Left lung (tissue), 4 donors: ENCODE measurements at regions not wholly inside any gene's neighbourhood (a gene's known extent, or its start where the extent isn't known, plus 50 kb on each side); places are given as distances from the start of the nearest gene placed in this dataset.

Experiments
- ATAC-seq: fragments of 200-7000 bp; cut with Tn5 transposase; one replicate; pipeline ENCODE4 v1.9.1; 2020; ENCODE audit warnings: moderate library complexity
- DNase-seq, 4 donors: peaks; one replicate each; pipeline ENCODE4 v3.0.0-alpha.2; 2013 to 2020
- H3K27ac ChIP-seq, 2 donors: fragments of 200-600 bp; sonication (generic) in 1 of 2; one replicate each; pipeline versions ENCODE4 v1.5.0 to v1.8.0; 2020 to 2021
- H3K27me3 ChIP-seq, 2 donors: fragments of 200-600 bp; sonication (generic) in 1 of 2; one replicate each; pipeline versions ENCODE4 v1.5.0 to v1.8.0; 2020 to 2021
- H3K36me3 ChIP-seq, 2 donors: fragments of 200-600 bp; sonication (generic) in 1 of 2; one replicate each; pipeline versions ENCODE4 v1.5.0 to v1.8.0; 2020 to 2021
- H3K4me1 ChIP-seq, 2 donors: fragments of 200-600 bp; one replicate each; pipeline ENCODE4 v1.8.0; 2021
- H3K4me3 ChIP-seq, 2 donors: fragments of 200-600 bp; sonication (generic) in 1 of 2; one replicate each; pipeline versions ENCODE4 v1.5.0 to v1.8.0; 2020 to 2021; ENCODE audit warnings: mild to moderate bottlenecking in 1 of 2
- H3K9me3 ChIP-seq, 2 donors: fragments of 200-600 bp; sonication (generic) in 1 of 2; one replicate each; pipeline versions ENCODE4 v1.5.0 to v1.8.0; 2020 to 2021
- CTCF ChIP-seq, 2 donors: fragments of 200-600 bp; sonication (generic) in 1 of 2; IDR thresholded peaks; one replicate each; pipeline versions ENCODE4 v1.5.0 to v1.8.0; 2021; ENCODE audit warnings: antibody characterized with exemption in 2 of 2
- intact Hi-C, 2 donors: fragments of 100-400 bp; cut with DNase I; formaldehyde crosslinking; loops; one replicate each; pipeline versions ENCODE4 v1.11.2 to v1.14.2; 2022
- donor health status: DM: no; HTN: yes; CAD: no.
- donor health status: DM: no; HTN: no; CAD: no.

DNA sequence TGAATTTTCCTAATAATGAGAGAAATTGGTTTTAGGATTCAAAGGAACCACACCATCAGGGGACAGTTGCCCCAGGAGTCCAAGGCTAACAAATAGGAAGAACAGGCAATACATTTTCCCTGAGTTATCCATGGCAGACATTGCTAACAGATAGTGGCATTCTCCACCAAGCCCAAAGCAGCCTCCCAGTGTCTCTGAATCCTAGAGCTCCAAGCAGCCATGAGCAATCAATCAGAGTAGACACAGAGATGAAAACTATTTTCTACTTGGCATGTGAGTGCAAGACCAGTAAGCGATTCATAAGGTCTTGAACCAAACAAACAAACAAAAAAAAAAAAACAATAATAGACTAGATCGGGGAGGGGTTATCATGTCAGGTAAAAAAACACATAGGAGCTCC, 515.7 kb downstream of the MED13L start:
- Histone ChIP-seq H3K36me3 (no peaks in the 10 kb centered on the region), H3K27me3 (peaks cover 12% of the 10 kb centered on the region in 2 donors), H3K9me3 (no peaks in the 10 kb centered on the region), H3K4me1 (no peaks in the 10 kb centered on the region), H3K4me3 (no peak overlapping the region), H3K27ac (no peak overlapping the region)
- intact Hi-C loops, result no loop called here
- TF ChIP-seq CTCF (IDR thresholded peaks at IDR 0.05), result no peak
- DNase-seq (no peak), ATAC-seq (no peak)

DNA sequence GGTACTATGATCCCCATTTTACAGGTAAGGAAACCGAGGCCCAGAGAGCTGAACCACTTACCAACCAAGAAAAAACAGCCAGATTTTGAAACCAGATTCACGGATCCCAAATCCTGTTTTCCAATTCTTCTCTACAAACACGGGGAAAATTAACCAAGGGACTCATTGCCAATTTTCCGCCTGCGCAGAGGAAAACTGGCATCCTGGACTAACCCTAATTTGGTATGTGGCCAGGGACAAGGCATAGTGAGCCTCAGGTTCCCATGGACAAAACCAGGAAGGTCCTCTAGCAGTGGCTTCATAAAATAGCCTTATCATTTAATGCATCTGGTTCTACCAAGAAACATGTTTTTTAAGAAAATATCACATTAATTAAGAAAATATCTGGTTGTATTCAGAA, 517.3 kb downstream of the MED13L start:
- intact Hi-C loops, result no loop called here
- TF ChIP-seq CTCF (IDR thresholded peaks at IDR 0.05), result no peak
- peaks cover 12 to 25% of the 10 kb centered on the region in 2 donors for H3K27me3 ChIP-seq
- no peak overlapping the region for H3K27ac ChIP-seq
- no peak overlapping the region for H3K4me3 ChIP-seq
- DNase-seq (no peak), ATAC-seq (no peak)
- no peaks in the 10 kb centered on the region for H3K36me3 ChIP-seq
- H3K9me3 ChIP-seq, result no peaks in the 10 kb centered on the region
- no peaks in the 10 kb centered on the region for H3K4me1 ChIP-seq

GRCh38 chr12:115758877-115759620, 518.4 kb downstream of the MED13L start:
- Histone ChIP-seq H3K27me3 (peaks cover 12 to 37% of the 10 kb centered on the region in 2 donors), H3K27ac (peak overlapping the region in 1 of 2 donors; percentile 37), H3K4me1 (no peaks in the 10 kb centered on the region), H3K36me3 (no peaks in the 10 kb centered on the region), H3K4me3 (no peak overlapping the region), H3K9me3 (no peaks in the 10 kb centered on the region)
- DNase-seq (no peak), ATAC-seq (no peak)
- TF ChIP-seq CTCF (IDR thresholded peaks at IDR 0.05), result no peak
- intact Hi-C loops, result no loop called here

DNA sequence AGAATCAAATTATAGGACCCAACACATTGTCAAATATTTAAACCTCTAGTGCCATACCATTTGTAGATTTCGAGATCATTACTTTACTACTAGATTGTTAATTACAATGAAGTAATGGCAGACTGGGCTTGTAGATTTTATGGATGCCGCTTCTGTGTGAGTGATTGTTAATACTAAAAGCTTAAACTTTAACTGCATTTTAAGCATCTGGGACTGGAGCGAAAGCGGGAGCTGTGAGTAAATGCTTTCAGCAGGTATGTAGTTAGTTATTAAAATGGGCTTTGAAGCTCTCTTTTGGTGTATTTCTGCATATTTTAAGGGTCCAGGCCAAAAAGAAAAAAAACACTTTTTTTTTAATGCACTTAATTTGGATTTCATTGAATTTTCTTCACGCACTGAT, 519.3 kb downstream of the MED13L start:
- H3K36me3 ChIP-seq, result no peaks in the 10 kb centered on the region
- no peaks in the 10 kb centered on the region for H3K4me1 ChIP-seq
- DNase-seq (no peak), ATAC-seq (no peak)
- peaks cover 12 to 41% of the 10 kb centered on the region in 2 donors for H3K27me3 ChIP-seq
- intact Hi-C loops, result no loop called here
- no peak overlapping the region for H3K4me3 ChIP-seq
- no peaks in the 10 kb centered on the region for H3K9me3 ChIP-seq
- no peak for TF ChIP-seq CTCF (IDR thresholded peaks at IDR 0.05)
- peak overlapping the region; percentile 9 to 37 for H3K27ac ChIP-seq

- Histone ChIP-seq H3K9me3 (no peaks in the 10 kb centered on the region), H3K36me3 (no peaks in the 10 kb centered on the region), H3K27me3 (peaks cover 12 to 41% of the 10 kb centered on the region in 2 donors), H3K4me1 (peaks cover 0 to 5% of the 10 kb centered on the region in 2 donors), H3K4me3 (no peak overlapping the region), H3K27ac (no peak overlapping the region)
- DNase-seq (no peak), ATAC-seq (no peak)
- TF ChIP-seq CTCF (IDR thresholded peaks at IDR 0.05), result no peak
- intact Hi-C loops, result no loop called here
Observed at GRCh38 chr12:115756804-115757203, 520.7 kb downstream of the MED13L start.
